ENCODE measurements at regions not wholly inside any gene's neighbourhood (a gene's known extent, or its start where the extent isn't known, plus 50 kb on each side); places are given as distances from the start of the nearest gene placed in this dataset.

GRCh38 chr4:124861761-124862160 lies 149.2 kb upstream of the ANKRD50 start:
- DNase-seq (ENCODE audit: low read depth): peak; percentile 22

GRCh38 chr4:124854968-124855367 lies 142.4 kb upstream of the ANKRD50 start:
- peak; percentile 16 for DNase-seq (ENCODE audit: low read depth)
- no peak for TF ChIP-seq CTCF (IDR thresholded peaks at IDR 0.05; ENCODE audit: insufficient read depth, low read length)
- no peak overlapping the region for H3K4me3 ChIP-seq (ENCODE audit: low read depth, low read length)

More at GRCh38 chr4:124861761-124862160, 149.2 kb upstream of the ANKRD50 start:
- H3K4me3 ChIP-seq (ENCODE audit: low read depth, low read length): no peak overlapping the region
- TF ChIP-seq CTCF (IDR thresholded peaks at IDR 0.05; ENCODE audit: insufficient read depth, low read length): no peak

- DNase-seq (ENCODE audit: low read depth): no peak
- no peak for TF ChIP-seq CTCF (IDR thresholded peaks at IDR 0.05; ENCODE audit: insufficient read depth, low read length)
- H3K4me3 ChIP-seq (ENCODE audit: low read depth, low read length): no peak overlapping the region
Observed at GRCh38 chr4:124851741-124852140, 139.2 kb upstream of the ANKRD50 start.

GRCh38 chr4:124846306-124846705 lies 133.8 kb upstream of the ANKRD50 start:
- no peak for DNase-seq (ENCODE audit: low read depth)
- no peak overlapping the region for H3K4me3 ChIP-seq (ENCODE audit: low read depth, low read length)
- no peak for TF ChIP-seq CTCF (IDR thresholded peaks at IDR 0.05; ENCODE audit: insufficient read depth, low read length)

- DNase-seq (ENCODE audit: low read depth): no peak
- no peak for TF ChIP-seq CTCF (IDR thresholded peaks at IDR 0.05; ENCODE audit: insufficient read depth, low read length)
- no peak overlapping the region for H3K4me3 ChIP-seq (ENCODE audit: low read depth, low read length)
Observed at GRCh38 chr4:124839786-124840390, 127.4 kb upstream of the ANKRD50 start.

- no peak overlapping the region for H3K4me3 ChIP-seq (ENCODE audit: low read depth, low read length)
- no peak for DNase-seq (ENCODE audit: low read depth)
- no peak for TF ChIP-seq CTCF (IDR thresholded peaks at IDR 0.05; ENCODE audit: insufficient read depth, low read length)
Observed at GRCh38 chr4:124833831-124834505, 121.4 kb upstream of the ANKRD50 start.
